Skeletal muscle satellite cell (primary cell): ENCODE measurements at regions not wholly inside any gene's neighbourhood (a gene's known extent, or its start where the extent isn't known, plus 50 kb on each side); places are given as distances from the start of the nearest gene placed in this dataset.
"Not testable (repeated sequence)": the region's sequence is repeated elsewhere in the genome, so short reads cannot be mapped to it uniquely, and the experiment has no call there.

Experiments used
- H3K27me3 ChIP-seq: 2 replicates; pipeline ENCODE4 v1.7.0; 2013; ENCODE audit warnings: low read length; ENCODE audit not compliant: control insufficient read depth, insufficient read depth
- H3K36me3 ChIP-seq: 2 replicates; pipeline ENCODE4 v1.7.0; 2013; ENCODE audit warnings: mild to moderate bottlenecking, control low read depth, low read length; ENCODE audit not compliant: insufficient read depth
- H3K4me1 ChIP-seq: 2 replicates; pipeline ENCODE4 v1.7.0; 2013; ENCODE audit warnings: low read length; ENCODE audit not compliant: control insufficient read depth, insufficient read depth
- H3K4me2 ChIP-seq: 2 replicates; pipeline ENCODE4 v1.7.0; 2013; ENCODE audit warnings: mild to moderate bottlenecking, low read length
- H3K4me3 ChIP-seq: 2 replicates; pipeline ENCODE4 v1.7.0; 2013; ENCODE audit warnings: low read length
- H3K9ac ChIP-seq: 2 replicates; pipeline ENCODE4 v1.7.0; 2013; ENCODE audit warnings: mild to moderate bottlenecking, low read depth, low read length, moderate library complexity
- H3K9me3 ChIP-seq: replicated peaks from 2 replicates; pipeline ENCODE4 v1.7.0; 2013; ENCODE audit warnings: mild to moderate bottlenecking, control low read depth, low read length

DNA sequence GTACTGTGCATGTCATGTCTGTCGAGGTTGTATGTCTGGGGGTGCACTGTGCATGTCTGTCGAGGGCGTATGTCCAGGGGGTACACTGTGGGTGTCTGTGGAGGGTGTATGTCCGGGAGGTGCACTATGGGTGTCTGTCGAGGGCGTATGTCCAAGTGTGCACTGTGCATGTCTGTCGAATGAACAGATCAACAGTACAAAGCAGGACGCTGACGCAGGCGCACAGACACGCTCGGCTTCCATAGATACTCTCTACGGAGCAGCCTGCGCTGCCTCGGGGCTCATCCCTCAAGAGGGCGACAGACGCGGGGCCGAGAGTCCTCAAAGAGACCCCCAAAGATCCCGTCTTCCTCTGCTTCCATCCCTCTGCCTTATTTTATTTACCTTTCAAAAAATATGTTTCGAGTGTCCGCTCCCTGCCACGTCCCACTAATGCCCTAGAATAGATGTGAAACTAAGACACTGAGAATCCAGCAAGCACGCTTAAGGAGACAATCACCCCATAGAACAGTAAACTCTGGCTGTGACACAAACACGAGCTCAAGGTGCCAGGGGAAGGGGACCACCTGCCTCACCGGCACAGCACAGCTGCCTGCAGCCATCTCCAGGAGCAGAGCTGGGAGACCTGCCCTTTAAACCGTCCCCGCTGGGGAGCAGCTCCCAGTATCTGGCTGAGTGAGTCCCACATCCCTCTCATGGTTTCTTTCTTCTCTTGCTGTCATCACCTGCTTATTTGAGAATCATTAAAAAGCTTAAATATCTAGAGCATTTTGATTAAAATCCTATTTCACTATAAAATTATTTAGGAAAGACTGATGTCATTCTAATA is 250.5 kb upstream of the MYT1L start:
- Histone ChIP-seq H3K4me3 (no peak overlapping the region), H3K4me2 (no peak overlapping the region), H3K4me1 (no peaks in the 10 kb centered on the region), H3K9me3 (peaks cover 3% of the 10 kb centered on the region), H3K27me3 (no peaks in the 10 kb centered on the region), H3K9ac (no peak overlapping the region), H3K36me3 (no peaks in the 10 kb centered on the region)

DNA sequence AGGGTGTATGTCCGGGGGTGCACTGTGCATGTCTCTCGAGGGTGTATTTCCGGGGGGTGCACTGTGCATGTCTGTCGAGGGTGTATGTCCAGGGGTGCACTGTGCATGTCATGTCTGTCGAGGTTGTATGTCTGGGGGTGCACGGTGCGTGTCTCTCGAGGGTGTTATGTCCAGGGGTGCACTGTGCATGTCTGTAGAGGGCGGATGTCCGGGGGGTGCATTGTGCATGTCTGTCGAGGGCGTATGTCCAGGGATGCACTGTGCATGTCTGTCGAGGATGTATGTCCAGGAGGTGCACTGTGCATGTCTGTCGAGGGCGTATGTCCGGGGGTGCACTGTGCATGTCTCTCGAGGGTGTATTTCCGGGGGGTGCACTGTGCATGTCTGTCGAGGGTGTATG is 249.8 kb upstream of the MYT1L start:
- H3K36me3 ChIP-seq, H3K4me1 ChIP-seq, H3K4me3 ChIP-seq, H3K4me2 ChIP-seq, H3K9ac ChIP-seq, H3K9me3 ChIP-seq, H3K27me3 ChIP-seq: not testable (repeated sequence)

DNA sequence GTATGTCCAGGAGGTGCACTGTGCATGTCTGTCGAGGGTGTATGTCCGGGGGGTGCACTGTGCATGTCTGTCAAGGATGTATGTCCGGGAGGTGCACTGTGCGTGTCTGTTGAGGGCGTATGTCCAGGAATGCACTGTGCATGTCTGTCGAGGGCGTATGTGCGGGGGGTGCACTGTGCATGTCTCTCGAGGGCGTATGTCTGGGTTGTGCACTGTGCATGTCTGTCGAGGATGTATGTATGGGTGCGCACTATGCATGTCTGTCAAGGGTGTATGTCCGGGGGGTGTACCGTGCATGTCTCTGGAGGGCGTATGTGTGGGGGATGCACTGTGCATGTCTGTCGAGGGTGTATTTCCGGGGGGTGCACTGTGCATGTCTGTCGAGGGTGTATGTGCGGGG is 249.3 kb upstream of the MYT1L start:
- Histone ChIP-seq H3K4me2 (no peak overlapping the region), H3K9me3 (peaks cover 3% of the 10 kb centered on the region), H3K9ac (no peak overlapping the region), H3K4me1 (no peaks in the 10 kb centered on the region), H3K4me3 (no peak overlapping the region), H3K27me3 (no peaks in the 10 kb centered on the region), H3K36me3 (no peaks in the 10 kb centered on the region)

DNA sequence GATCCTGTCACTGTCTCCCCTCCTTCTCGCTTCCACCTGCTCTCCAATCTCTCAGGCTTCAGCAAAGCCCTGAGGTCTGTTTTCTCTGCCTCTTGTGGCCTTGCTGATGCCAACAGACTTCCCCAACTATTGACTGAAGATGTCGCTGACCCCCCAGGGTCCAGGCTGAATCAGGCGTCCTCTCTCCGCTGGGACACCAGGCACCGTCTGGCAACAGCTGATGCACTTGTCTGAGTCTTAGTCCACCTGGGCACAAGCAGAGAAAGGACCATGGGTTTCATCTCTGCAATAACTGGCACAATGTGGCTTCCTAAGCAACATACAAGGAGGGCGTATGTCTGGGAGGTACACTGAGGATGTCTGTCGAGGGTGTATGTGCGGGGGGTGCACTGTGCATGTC is 248.7 kb upstream of the MYT1L start:
- Histone ChIP-seq H3K4me2 (no peak overlapping the region), H3K9me3 (peaks cover 3% of the 10 kb centered on the region), H3K4me3 (no peak overlapping the region), H3K4me1 (no peaks in the 10 kb centered on the region), H3K27me3 (no peaks in the 10 kb centered on the region), H3K9ac (no peak overlapping the region), H3K36me3 (no peaks in the 10 kb centered on the region)

DNA sequence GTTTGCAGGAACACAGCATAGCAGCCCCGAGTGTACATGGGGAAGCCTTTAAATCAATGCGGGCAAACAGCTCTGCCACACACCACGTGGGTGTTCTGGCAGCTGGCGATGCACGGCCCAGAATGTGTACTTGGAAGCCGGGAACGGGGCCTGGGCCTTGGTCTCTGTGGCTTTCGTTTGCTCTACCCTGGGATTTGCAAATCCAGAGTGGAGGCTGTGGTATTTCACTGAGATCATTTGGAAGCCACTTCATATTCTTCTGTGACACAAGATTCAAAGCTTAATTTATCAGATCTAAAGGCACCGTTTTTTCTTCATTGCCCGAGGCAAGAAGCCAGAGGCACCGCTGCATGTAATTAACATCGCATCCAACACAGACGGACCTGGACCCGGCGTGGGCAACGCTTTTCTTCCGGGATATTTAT is 246.3 kb upstream of the MYT1L start:
- H3K9ac ChIP-seq: no peak overlapping the region
- H3K4me1 ChIP-seq: no peaks in the 10 kb centered on the region
- H3K27me3 ChIP-seq: no peaks in the 10 kb centered on the region
- no peak overlapping the region for H3K4me2 ChIP-seq
- no peaks in the 10 kb centered on the region for H3K36me3 ChIP-seq
- H3K4me3 ChIP-seq: no peak overlapping the region
- peaks cover 20% of the 10 kb centered on the region for H3K9me3 ChIP-seq

DNA sequence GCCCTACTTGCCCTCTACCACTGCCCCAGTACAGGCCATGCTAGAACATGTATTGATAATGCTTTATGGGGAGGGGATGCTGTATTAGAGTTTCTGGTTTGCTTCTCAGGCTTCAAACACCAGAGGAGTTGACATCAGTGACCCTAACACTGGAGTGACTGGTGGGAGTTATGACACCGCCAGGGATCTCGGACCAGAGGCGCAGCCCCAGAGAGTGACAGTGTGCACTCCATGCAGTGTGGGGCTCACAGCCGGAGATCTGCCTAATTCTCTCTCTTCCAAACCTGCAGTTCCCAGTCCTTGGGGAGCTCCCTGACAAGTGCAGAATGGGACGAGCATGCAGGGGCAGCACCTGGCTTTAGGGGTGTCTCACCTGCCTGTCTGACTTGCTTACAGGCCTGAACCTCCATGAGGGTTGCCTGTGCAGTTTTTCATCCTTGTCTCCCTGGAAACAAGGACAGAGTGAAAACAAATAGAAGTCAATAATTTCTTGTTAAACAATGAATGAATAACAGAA is 244.9 kb upstream of the MYT1L start:
- Histone ChIP-seq H3K9me3 (peaks cover 20% of the 10 kb centered on the region), H3K27me3 (no peaks in the 10 kb centered on the region), H3K9ac (no peak overlapping the region), H3K36me3 (no peaks in the 10 kb centered on the region), H3K4me2 (no peak overlapping the region), H3K4me1 (no peaks in the 10 kb centered on the region), H3K4me3 (no peak overlapping the region)

DNA sequence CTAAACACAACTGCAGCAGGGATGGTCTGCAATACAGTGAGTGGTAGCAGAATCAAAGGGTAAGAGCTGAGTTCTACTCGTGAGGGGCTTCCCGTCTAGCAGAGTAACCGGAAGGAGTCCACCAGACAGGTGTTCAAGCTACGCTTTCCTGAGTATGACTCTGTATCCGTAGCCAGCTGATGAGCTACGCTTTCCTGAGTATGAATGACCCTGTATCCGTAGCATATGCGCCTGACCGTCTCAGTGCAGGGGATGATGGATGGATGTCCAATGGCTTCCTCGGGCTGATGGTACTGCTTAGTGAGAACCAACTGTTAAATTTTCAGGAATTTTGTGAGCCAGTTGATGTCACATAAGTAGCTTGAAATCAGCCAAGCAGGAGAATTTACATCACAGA is 244.1 kb upstream of the MYT1L start:
- Histone ChIP-seq H3K4me1 (no peaks in the 10 kb centered on the region), H3K4me3 (no peak overlapping the region), H3K9ac (no peak overlapping the region), H3K36me3 (no peaks in the 10 kb centered on the region), H3K27me3 (no peaks in the 10 kb centered on the region), H3K4me2 (no peak overlapping the region), H3K9me3 (peaks cover 20% of the 10 kb centered on the region)

DNA sequence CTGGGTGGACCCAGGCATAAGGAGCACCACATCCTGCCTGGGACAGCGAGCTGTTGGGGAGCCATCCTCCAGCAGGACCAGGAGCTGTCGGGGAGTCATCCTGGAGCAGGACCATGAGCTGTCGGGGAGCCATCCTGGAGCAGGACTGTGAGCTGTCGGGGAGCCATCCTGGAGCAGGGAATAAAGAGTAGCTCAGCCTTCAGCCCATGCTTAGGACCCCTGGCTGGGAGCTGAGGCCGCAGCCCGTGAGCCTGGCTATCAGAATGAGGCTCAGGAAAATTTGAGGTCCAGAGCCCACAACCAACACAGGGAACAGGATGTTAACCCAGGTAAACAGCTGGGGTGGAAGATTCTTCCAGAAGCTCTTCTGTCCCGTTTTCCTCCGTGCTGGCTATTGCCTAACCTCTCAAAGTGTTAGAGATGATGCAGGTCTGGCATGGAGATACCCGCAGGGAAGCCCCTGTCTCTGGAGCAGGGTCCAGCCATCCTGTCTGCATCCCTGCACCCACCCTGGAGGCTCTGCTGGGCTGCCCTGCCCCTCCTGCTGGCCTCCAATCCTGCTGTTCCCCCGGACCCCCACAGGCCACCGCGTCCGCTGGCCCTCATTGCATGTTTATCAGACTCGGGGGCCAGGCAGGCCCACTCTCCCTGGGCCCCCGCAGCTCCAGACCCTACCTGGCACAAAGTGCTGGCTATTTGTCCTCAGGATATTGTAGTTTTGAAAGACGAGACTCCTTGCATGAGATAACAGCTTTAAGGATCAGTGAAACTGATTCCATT is 243.5 kb upstream of the MYT1L start:
- Histone ChIP-seq H3K27me3 (no peaks in the 10 kb centered on the region), H3K4me1 (no peaks in the 10 kb centered on the region), H3K4me3 (no peak overlapping the region), H3K9me3 (peaks cover 20% of the 10 kb centered on the region), H3K4me2 (no peak overlapping the region), H3K36me3 (no peaks in the 10 kb centered on the region), H3K9ac (no peak overlapping the region)

DNA sequence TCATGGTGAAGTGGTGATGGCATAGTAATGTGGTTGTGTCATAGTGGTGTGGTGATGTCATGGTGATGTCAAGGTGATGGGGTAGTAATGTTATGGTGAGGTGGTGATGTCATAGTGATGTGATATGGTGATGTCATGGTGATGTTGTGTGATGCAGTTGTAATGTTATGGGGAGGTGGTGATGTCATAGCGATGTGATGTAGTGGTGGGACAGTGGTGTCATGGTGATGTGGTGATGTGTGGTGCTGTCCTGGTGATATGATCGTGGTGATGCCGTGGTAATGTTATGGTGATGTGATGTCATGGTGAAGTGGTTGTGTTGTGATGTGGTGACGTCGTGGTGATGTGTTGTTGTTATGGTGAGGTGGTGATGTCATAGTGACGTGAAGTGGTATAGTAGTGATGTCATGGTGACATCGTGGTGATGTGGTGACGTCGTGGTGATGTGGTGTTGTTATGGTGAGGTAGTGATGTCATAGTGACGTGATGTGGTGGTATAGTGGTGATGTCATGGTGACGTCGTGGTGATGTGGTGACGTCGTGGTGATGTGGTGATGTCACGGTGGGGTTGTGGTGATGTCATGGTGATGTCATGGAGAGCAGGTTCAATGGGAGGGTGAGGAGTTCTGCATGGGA is 242.7 kb upstream of the MYT1L start:
- H3K9me3 ChIP-seq: peaks cover 27% of the 10 kb centered on the region
- H3K4me2 ChIP-seq: no peak overlapping the region

DNA sequence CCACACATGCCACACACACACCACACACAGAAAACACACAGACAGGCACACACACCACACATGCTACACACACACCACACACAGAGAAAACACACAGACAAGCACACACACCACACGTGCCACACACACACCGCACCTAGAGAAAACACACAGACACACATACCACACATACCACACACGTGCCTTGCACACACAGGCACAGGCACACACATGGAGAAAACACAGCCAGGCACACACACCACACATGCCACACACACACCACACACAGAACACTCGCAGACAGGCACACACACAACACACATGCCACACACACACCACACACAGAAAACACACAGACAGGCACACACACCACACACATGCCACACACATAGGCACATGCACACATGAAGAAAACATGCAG is 242.1 kb upstream of the MYT1L start:
- Histone ChIP-seq H3K4me2 (no peak overlapping the region), H3K4me1 (no peaks in the 10 kb centered on the region), H3K9ac (no peak overlapping the region), H3K4me3 (no peak overlapping the region), H3K27me3 (no peaks in the 10 kb centered on the region), H3K36me3 (no peaks in the 10 kb centered on the region), H3K9me3 (peaks cover 30% of the 10 kb centered on the region)

More for the DNA sequence above, 242.7 kb upstream of the MYT1L start:
- Histone ChIP-seq H3K4me1 (no peaks in the 10 kb centered on the region), H3K27me3 (no peaks in the 10 kb centered on the region), H3K36me3 (no peaks in the 10 kb centered on the region), H3K4me3 (no peak overlapping the region), H3K9ac (no peak overlapping the region)

DNA sequence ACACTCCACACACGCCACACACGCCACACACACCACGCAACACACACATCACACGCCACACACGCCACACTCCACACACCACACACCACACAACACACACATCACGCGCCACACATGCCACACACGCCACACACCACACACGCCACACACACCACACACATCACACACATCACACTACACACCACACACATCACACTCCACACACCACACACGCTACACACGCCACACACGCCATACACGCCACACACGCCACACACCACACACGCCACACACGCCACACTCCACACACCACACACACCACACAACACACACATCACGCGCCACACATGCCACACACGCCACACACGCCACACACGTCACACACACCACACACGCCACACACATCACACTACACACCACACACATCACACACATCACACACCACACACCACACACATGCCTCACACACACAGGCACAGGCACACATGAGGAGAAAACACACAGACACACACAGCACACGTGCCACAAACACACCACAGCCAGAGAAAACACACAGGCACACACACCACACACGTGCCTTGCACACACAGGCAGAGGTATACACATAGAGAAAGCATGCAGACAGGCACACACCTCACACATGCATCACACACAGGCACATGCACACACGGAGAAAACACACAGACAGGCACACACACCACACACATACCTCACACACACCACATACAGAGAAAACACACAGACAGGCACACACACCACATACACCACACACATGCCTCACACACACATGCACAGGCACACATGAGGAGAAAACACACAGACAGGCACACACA is 241.5 kb upstream of the MYT1L start:
- Histone ChIP-seq H3K36me3 (no peaks in the 10 kb centered on the region), H3K9ac (no peak overlapping the region), H3K4me2 (no peak overlapping the region), H3K4me3 (no peak overlapping the region), H3K4me1 (no peaks in the 10 kb centered on the region), H3K9me3 (peaks cover 30% of the 10 kb centered on the region), H3K27me3 (no peaks in the 10 kb centered on the region)
